ENCODE measurements at regions not wholly inside any gene's neighbourhood (a gene's known extent, or its start where the extent isn't known, plus 50 kb on each side); places are given as distances from the start of the nearest gene placed in this dataset.

DNA sequence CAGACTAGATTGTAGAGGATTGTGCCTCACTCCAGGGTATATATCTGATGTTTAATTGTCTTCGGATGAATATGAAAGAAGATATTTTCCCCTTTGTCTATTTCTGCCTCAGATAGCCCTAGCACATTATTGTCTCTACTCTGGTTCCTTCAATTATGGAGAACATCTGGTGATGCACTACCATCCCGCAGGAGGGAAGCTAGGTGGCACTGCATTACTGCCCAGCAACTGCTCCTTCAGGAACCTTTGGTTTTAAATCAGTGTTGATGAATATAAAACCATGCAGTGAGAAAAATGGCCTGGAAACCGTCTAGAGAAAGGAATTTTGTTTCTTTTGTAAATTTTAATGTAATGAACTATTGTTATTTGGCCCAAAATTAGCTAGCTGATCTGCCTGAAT is 68.5 kb downstream of the GPR88 start:
- TF ChIP-seq POLR2A (IDR thresholded peaks at IDR 0.05) = no peak
- TF ChIP-seq, protein P1, sequence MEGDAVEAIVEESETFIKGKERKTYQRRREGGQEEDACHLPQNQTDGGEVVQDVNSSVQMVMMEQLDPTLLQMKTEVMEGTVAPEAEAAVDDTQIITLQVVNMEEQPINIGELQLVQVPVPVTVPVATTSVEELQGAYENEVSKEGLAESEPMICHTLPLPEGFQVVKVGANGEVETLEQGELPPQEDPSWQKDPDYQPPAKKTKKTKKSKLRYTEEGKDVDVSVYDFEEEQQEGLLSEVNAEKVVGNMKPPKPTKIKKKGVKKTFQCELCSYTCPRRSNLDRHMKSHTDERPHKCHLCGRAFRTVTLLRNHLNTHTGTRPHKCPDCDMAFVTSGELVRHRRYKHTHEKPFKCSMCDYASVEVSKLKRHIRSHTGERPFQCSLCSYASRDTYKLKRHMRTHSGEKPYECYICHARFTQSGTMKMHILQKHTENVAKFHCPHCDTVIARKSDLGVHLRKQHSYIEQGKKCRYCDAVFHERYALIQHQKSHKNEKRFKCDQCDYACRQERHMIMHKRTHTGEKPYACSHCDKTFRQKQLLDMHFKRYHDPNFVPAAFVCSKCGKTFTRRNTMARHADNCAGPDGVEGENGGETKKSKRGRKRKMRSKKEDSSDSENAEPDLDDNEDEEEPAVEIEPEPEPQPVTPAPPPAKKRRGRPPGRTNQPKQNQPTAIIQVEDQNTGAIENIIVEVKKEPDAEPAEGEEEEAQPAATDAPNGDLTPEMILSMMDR (IDR thresholded peaks at IDR 0.05) = peak in 1 of 2 donors; percentile 37
- no peak for TF ChIP-seq POLR2AphosphoS5 (IDR thresholded peaks at IDR 0.05)
- no peak for TF ChIP-seq EP300 (IDR thresholded peaks at IDR 0.05)
